H9 (cell line): ENCODE measurements at regions not wholly inside any gene's neighbourhood (a gene's known extent, or its start where the extent isn't known, plus 50 kb on each side); places are given as distances from the start of the nearest gene placed in this dataset.

ENCODE experiments used
- DNase-seq: peaks from one replicate; pipeline ENCODE4 v3.0.0-alpha.2; 2017
- H2AFZ ChIP-seq: one replicate; pipeline ENCODE4 v1.6.1; 2013; ENCODE audit warnings: mild to moderate bottlenecking, low read length, control low read depth, moderate library complexity
- H2AK5ac ChIP-seq: 2 replicates; pipeline ENCODE4 v1.6.1; 2013; ENCODE audit warnings: low read length, control low read depth, mixed read lengths; ENCODE audit not compliant: insufficient read length
- H2BK120ac ChIP-seq: one replicate; pipeline ENCODE4 v1.6.1; 2013; ENCODE audit warnings: low read depth, mild to moderate bottlenecking, low read length, control low read depth, inconsistent platforms; ENCODE audit not compliant: poor library complexity, severe bottlenecking
- H2BK12ac ChIP-seq: 2 replicates; pipeline ENCODE4 v1.6.1; 2013; ENCODE audit warnings: low read length, control low read depth, mixed read lengths, low read depth; ENCODE audit not compliant: insufficient read length
- H2BK15ac ChIP-seq: 2 replicates; pipeline ENCODE4 v1.6.1; 2013; ENCODE audit warnings: low read depth, low read length, control low read depth
- H2BK20ac ChIP-seq: one replicate; pipeline ENCODE4 v1.6.1; 2013; ENCODE audit warnings: low read depth, mild to moderate bottlenecking, low read length, control low read depth, inconsistent platforms; ENCODE audit not compliant: poor library complexity, severe bottlenecking
- H2BK5ac ChIP-seq: 2 replicates; pipeline ENCODE4 v1.6.1; 2013; ENCODE audit warnings: low read length, control low read depth, mixed read lengths; ENCODE audit not compliant: insufficient read length
- H3K14ac ChIP-seq: 2 replicates; pipeline ENCODE4 v1.6.1; 2013; ENCODE audit warnings: low read length, control low read depth; ENCODE audit not compliant: insufficient read depth
- H3K18ac ChIP-seq: 2 replicates; pipeline ENCODE4 v1.6.1; 2013; ENCODE audit warnings: low read depth, mild to moderate bottlenecking, mixed read lengths, low read length, control low read depth; ENCODE audit not compliant: insufficient read length
- H3K23ac ChIP-seq: 2 replicates; pipeline ENCODE4 v1.6.1; 2013; ENCODE audit warnings: low read length, control low read depth, mixed read lengths, low read depth; ENCODE audit not compliant: insufficient read length
- H3K23me2 ChIP-seq: 2 replicates; pipeline ENCODE4 v1.6.1; 2013; ENCODE audit warnings: low read depth, mild to moderate bottlenecking, mixed read lengths, low read length, control low read depth; ENCODE audit not compliant: insufficient read length, poor library complexity, severe bottlenecking
- H3K27ac ChIP-seq: 2 replicates; pipeline ENCODE4 v1.5.1; 2013; ENCODE audit warnings: low read length, control low read depth, mixed read lengths, low read depth; ENCODE audit not compliant: insufficient read length
- H3K27me3 ChIP-seq: 2 replicates; pipeline ENCODE4 v1.6.1; 2013; ENCODE audit warnings: low read length, control low read depth, inconsistent platforms; ENCODE audit not compliant: insufficient read depth
- H3K4ac ChIP-seq: 2 replicates; pipeline ENCODE4 v1.6.1; 2013; ENCODE audit warnings: low read depth, mild to moderate bottlenecking, control low read depth, inconsistent platforms, low read length, moderate library complexity
- H3K4me1 ChIP-seq: 2 replicates; pipeline ENCODE4 v1.6.1; 2013; ENCODE audit warnings: low read length, control low read depth, inconsistent platforms; ENCODE audit not compliant: insufficient read depth
- H3K4me2 ChIP-seq: 2 replicates; pipeline ENCODE4 v1.6.1; 2013; ENCODE audit warnings: low read length, control low read depth, mixed read lengths; ENCODE audit not compliant: insufficient read length, insufficient read depth
- H3K56ac ChIP-seq: 2 replicates; pipeline ENCODE4 v1.6.1; 2013; ENCODE audit warnings: low read depth, mild to moderate bottlenecking, mixed read lengths, low read length, control low read depth; ENCODE audit not compliant: insufficient read length
- H3K79me1 ChIP-seq: 2 replicates; pipeline ENCODE4 v1.6.1; 2013; ENCODE audit warnings: low read depth, mild to moderate bottlenecking, moderate library complexity, low read length, control low read depth, inconsistent platforms; ENCODE audit not compliant: insufficient read depth, poor library complexity, severe bottlenecking
- H3K79me2 ChIP-seq: 2 replicates; pipeline ENCODE4 v1.6.1; 2013; ENCODE audit warnings: low read length, control low read depth, inconsistent platforms; ENCODE audit not compliant: insufficient read depth
- H3K9ac ChIP-seq: 2 replicates; pipeline ENCODE4 v1.6.1; 2013; ENCODE audit warnings: low read length, control low read depth, mixed read lengths; ENCODE audit not compliant: insufficient read length; ENCODE audit errors: extremely low read depth
- H3K9me3 ChIP-seq: one replicate; pipeline ENCODE4 v1.6.1; 2013; ENCODE audit warnings: low read depth, low read length, inconsistent platforms; ENCODE audit not compliant: control insufficient read depth
- H3T11ph ChIP-seq: one replicate; pipeline ENCODE4 v1.6.1; 2013; ENCODE audit warnings: mild to moderate bottlenecking, low read length, control low read depth, inconsistent platforms
- H4K20me1 ChIP-seq: one replicate; pipeline ENCODE4 v1.6.1; 2013; ENCODE audit not compliant: control insufficient read depth, insufficient read length, insufficient read depth
- H4K5ac ChIP-seq: 2 replicates; pipeline ENCODE4 v1.6.1; 2013; ENCODE audit warnings: low read depth, mild to moderate bottlenecking, mixed read lengths, low read length, control low read depth; ENCODE audit not compliant: insufficient read length
- H4K8ac ChIP-seq: replicated peaks from 2 replicates; pipeline ENCODE4 v1.6.1; 2013; ENCODE audit warnings: low read length, control low read depth, mixed read lengths, low read depth; ENCODE audit not compliant: insufficient read length
- H4K91ac ChIP-seq: 2 replicates; pipeline ENCODE4 v1.6.1; 2013; ENCODE audit warnings: low read depth, mild to moderate bottlenecking, moderate library complexity, mixed read lengths, low read length, control low read depth; ENCODE audit not compliant: insufficient read length
- H3K27ac Mint-ChIP-seq, 3 experiments: 2 replicates in 2 of 3; 3 replicates in 1 of 3; pipeline ENCODE4 v1.8.0; 2020 to 2021; ENCODE audit warnings: mixed read lengths in 3 of 3, mild to moderate bottlenecking in 1 of 3, moderate library complexity in 1 of 3
- H3K27me3 Mint-ChIP-seq: 2 replicates; pipeline ENCODE4 v1.8.0; 2021; ENCODE audit warnings: low read depth, mild to moderate bottlenecking, moderate library complexity, mixed read lengths
- H3K36me3 Mint-ChIP-seq, 3 experiments: 2 replicates in 2 of 3; 3 replicates in 1 of 3; pipeline ENCODE4 v1.8.0; 2020 to 2021; ENCODE audit warnings: low read depth in 3 of 3, mixed read lengths in 3 of 3; ENCODE audit not compliant: insufficient read depth in 1 of 3
- H3K4me1 Mint-ChIP-seq, 2 experiments: 2 replicates each; pipeline ENCODE4 v1.8.0; 2020; ENCODE audit warnings: mixed read lengths in 2 of 2
- H3K4me3 Mint-ChIP-seq, 2 experiments: 2 replicates in 1 of 2; 3 replicates in 1 of 2; pipeline ENCODE4 v1.8.0; 2020 to 2021; ENCODE audit warnings: mild to moderate bottlenecking in 2 of 2, mixed read lengths in 2 of 2, moderate library complexity in 1 of 2
- H3K9me3 Mint-ChIP-seq, 2 experiments: 2 replicates in 1 of 2; 3 replicates in 1 of 2; pipeline ENCODE4 v1.8.0; 2020; ENCODE audit warnings: mild to moderate bottlenecking in 2 of 2, mixed read lengths in 2 of 2, moderate library complexity in 1 of 2
- CTCF ChIP-seq: fragments of 200-600 bp; sonication (generic); conservative IDR thresholded peaks from 3 replicates; pipeline ENCODE4 v1.8.0; 2021; ENCODE audit warnings: antibody characterized with exemption, mild to moderate bottlenecking
- WGBS: extraction: QIAGEN DNeasy Blood & Tissue Kit; methylation state at CpG from one replicate; pipeline ENCODE4 v1.1.7; 2013; ENCODE audit warnings: missing lambda C conversion rate, low lambda C conversion rate, mixed read lengths; ENCODE audit not compliant: insufficient read length; ENCODE audit errors: extremely low coverage; 5-methylcytosine and 5-hydroxymethylcytosine counted together

- Mint-ChIP-seq H3K27ac (no peak overlapping the region), H3K4me1 (peaks cover 0 to 4% of the 10 kb centered on the region in 2 experiments; a peak in 2 of 4 replicates), H3K9me3 (no peaks in the 10 kb centered on the region), H3K4me3 (no peak overlapping the region), H3K36me3 (no peaks in the 10 kb centered on the region), H3K27me3 (peaks cover 7% of the 10 kb centered on the region)
- Histone ChIP-seq H2BK20ac (no peak overlapping the region), H2AFZ (no peak overlapping the region), H3K9me3 (no peaks in the 10 kb centered on the region), H2AK5ac (no peak overlapping the region), H4K5ac (no peak overlapping the region), H3K27ac (no peak overlapping the region), H3T11ph (no peak overlapping the region), H2BK5ac (no peak overlapping the region), H3K9ac (no peak overlapping the region), H3K23me2 (no peaks in the 10 kb centered on the region), H3K14ac (no peak overlapping the region), H3K56ac (no peak overlapping the region), H2BK12ac (no peak overlapping the region), H3K4me1 (no peaks in the 10 kb centered on the region), H2BK15ac (no peak overlapping the region), H3K4ac (no peak overlapping the region), H3K79me1 (no peaks in the 10 kb centered on the region), H3K18ac (no peak overlapping the region), H3K79me2 (no peaks in the 10 kb centered on the region), H4K20me1 (no peaks in the 10 kb centered on the region), H3K27me3 (no peaks in the 10 kb centered on the region; the same call in 1 of the 2 replicates), H4K8ac (no peak overlapping the region), H4K91ac (peak overlapping the region; percentile 32), H2BK120ac (no peak overlapping the region), H3K4me2 (no peak overlapping the region), H3K23ac (no peak overlapping the region)
- no peak for DNase-seq
- no peak for TF ChIP-seq CTCF
- no CpG with 5 or more reads among the region's 4 CpGs for WGBS
Observed at GRCh38 chr1:94345148-94345721, 73.0 kb upstream of the ABCD3 start.
